Fibroblast of lung (primary cell): ENCODE measurements at regions not wholly inside any gene's neighbourhood (a gene's known extent, or its start where the extent isn't known, plus 50 kb on each side); places are given as distances from the start of the nearest gene placed in this dataset.

Experiments
- CTCF ChIP-seq, 2 donors: IDR thresholded peaks in 1 of 2; conservative IDR thresholded peaks in 1 of 2; 1 replicate in 1 of 2; 2 replicates in 1 of 2; pipeline ENCODE4 v1.5.1; 2011 to 2012; ENCODE audit warnings: low read length in 2 of 2, control low read depth in 1 of 2, inconsistent platforms in 1 of 2, low read depth in 1 of 2, mild to moderate bottlenecking in 1 of 2
- EZH2 ChIP-seq: IDR thresholded peaks from 2 replicates; pipeline ENCODE4 v1.5.1; 2012; ENCODE audit warnings: low read length, control low read depth, mild to moderate bottlenecking; ENCODE audit errors: missing control alignments

- TF ChIP-seq CTCF (conservative IDR thresholded peaks at IDR 0.05 in 1 of 2, IDR thresholded peaks at IDR 0.05 in 1 of 2; ENCODE audit: low read depth in 1 of 2, low read length in 2 of 2) (no peak), EZH2 (no peak)
Measured at GRCh38 chr6:149166747-149167146, 150.8 kb upstream of the TAB2 start.
